Endothelial cell of umbilical vein (primary cell): ENCODE measurements at regions not wholly inside any gene's neighbourhood (a gene's known extent, or its start where the extent isn't known, plus 50 kb on each side); places are given as distances from the start of the nearest gene placed in this dataset.

ENCODE experiments used
- CTCF ChIP-seq, 2 donors: IDR thresholded peaks; 1 replicate in 1 of 2; 2 replicates in 1 of 2; pipeline ENCODE4 v1.5.1; 2011; ENCODE audit warnings: low read length in 2 of 2, mild to moderate bottlenecking in 2 of 2, moderate library complexity in 2 of 2, control low read depth in 1 of 2, inconsistent platforms in 1 of 2, low read depth in 1 of 2; ENCODE audit not compliant: insufficient read depth in 1 of 2; ENCODE audit errors: extremely low read depth in 1 of 2
- EZH2 ChIP-seq: IDR thresholded peaks from 2 replicates; pipeline ENCODE4 v1.6.1; 2012; ENCODE audit warnings: borderline replicate concordance, low read depth, mild to moderate bottlenecking, moderate library complexity, low read length, inconsistent platforms; ENCODE audit not compliant: severe bottlenecking

DNA sequence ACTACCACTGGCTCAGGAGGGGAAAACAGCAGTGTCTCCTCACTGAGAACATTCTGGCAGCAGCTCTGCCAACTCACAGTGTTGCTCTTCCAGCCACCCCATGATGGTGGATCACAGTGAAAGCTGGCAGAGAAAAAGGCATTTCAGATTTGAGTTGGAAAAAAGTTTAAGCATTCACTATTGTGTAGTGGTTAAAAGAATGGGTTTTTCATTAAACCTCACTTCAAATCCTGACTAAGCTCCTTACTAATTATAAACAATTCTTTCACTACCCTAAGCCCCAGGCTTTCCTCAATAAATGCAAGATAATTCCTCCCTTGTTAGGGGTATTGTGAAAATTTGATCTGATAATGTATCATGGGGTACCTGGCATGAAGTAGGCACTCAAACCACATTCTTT lies 518.1 kb downstream of the SNAPC1 start:
- TF ChIP-seq CTCF (IDR thresholded peaks at IDR 0.05; ENCODE audit: extremely low read depth in 1 of 2, insufficient read depth in 1 of 2, low read depth in 1 of 2, low read length in 2 of 2): no peak
- TF ChIP-seq EZH2: no peak
